Prostate gland (tissue), 2 donors: ENCODE measurements at regions not wholly inside any gene's neighbourhood (a gene's known extent, or its start where the extent isn't known, plus 50 kb on each side); places are given as distances from the start of the nearest gene placed in this dataset.

Experiments
- CTCF ChIP-seq, 4 experiments: fragments of 200-600 bp in 2 of 4; fragments of 450-650 bp in 2 of 4; sonication (generic) in 2 of 4; IDR thresholded peaks; 1 replicate in 3 of 4; 2 replicates in 1 of 4; pipeline ENCODE4 v1.5.1; 2016 to 2019; ENCODE audit warnings: antibody characterized with exemption in 4 of 4, mild to moderate bottlenecking in 2 of 4, moderate library complexity in 2 of 4
- POLR2A ChIP-seq: fragments of 450-650 bp; IDR thresholded peaks from one replicate; pipeline ENCODE4 v1.6.1; 2016; ENCODE audit warnings: antibody characterized with exemption, mild to moderate bottlenecking
- POLR2AphosphoS5 ChIP-seq: sonication (generic); formaldehyde crosslinking; IDR thresholded peaks from one replicate; pipeline ENCODE4 v1.6.1; 2017; ENCODE audit warnings: antibody characterized with exemption

GRCh38 chr13:47027780-47028437 is 131.1 kb upstream of the HTR2A start:
- no peak for TF ChIP-seq CTCF (IDR thresholded peaks at IDR 0.05)
- TF ChIP-seq POLR2A = no peak
- TF ChIP-seq POLR2AphosphoS5 = no peak
